HG03097 (cell line): ENCODE measurements at regions not wholly inside any gene's neighbourhood (a gene's known extent, or its start where the extent isn't known, plus 50 kb on each side); places are given as distances from the start of the nearest gene placed in this dataset.

Experiments used
- ATAC-seq: cut with Tn5 transposase; IDR thresholded peaks from one replicate; pipeline ENCODE4 v1.9.1; 2021; ENCODE audit not compliant: unreplicated experiment, low FRiP score

- ATAC-seq = no peak
Measured at GRCh38 chr4:130393231-130393630, 1297.3 kb downstream of the C4orf33 start.

GRCh38 chr4:130393642-130394041, 1297.7 kb downstream of the C4orf33 start:
- no peak for ATAC-seq

GRCh38 chr4:130395871-130396270, 1299.9 kb downstream of the C4orf33 start:
- no peak for ATAC-seq

GRCh38 chr4:130403221-130403620, 1307.3 kb downstream of the C4orf33 start:
- no peak for ATAC-seq

DNA sequence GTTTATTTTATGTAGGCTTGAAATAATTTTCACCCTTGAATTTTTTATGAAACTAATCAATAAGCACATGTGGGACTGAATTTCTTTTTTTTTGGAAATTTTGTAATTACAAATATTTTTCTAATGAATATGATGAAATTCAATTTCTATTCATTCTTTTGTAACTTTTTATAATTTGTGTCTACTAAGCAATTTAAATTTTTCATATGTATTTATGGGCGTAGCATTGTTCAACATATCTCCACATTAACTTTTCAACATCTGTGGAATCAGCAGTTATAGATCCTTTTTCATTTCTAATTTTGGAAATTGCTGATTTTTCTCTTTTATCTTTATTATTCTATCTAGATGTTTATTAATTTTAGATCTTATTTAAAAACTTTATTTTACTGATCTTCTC, 1320.3 kb downstream of the C4orf33 start:
- ATAC-seq = no peak

GRCh38 chr4:130419211-130419975, 1323.4 kb downstream of the C4orf33 start:
- ATAC-seq = no peak

DNA sequence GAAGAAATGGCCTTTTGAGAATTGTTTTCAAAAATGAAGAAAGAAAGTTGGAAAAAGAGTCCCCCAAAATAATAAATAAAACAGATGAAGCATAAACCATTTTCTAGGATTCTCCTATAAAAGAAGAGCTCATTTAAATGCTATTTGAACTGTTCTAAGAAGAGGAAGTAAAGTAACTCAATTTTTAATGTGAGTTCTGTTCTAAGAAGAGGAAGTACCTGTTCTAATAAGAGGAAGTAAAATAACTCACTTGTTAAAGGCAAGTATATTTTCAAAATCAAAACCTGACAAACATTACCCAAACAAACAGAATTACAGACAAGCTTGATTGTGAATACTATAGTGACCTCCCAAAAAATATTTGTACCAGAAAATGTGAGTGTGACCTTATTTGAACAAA, 1326.3 kb downstream of the C4orf33 start:
- no peak for ATAC-seq

GRCh38 chr4:130424211-130424610, 1328.3 kb downstream of the C4orf33 start:
- ATAC-seq = no peak

DNA sequence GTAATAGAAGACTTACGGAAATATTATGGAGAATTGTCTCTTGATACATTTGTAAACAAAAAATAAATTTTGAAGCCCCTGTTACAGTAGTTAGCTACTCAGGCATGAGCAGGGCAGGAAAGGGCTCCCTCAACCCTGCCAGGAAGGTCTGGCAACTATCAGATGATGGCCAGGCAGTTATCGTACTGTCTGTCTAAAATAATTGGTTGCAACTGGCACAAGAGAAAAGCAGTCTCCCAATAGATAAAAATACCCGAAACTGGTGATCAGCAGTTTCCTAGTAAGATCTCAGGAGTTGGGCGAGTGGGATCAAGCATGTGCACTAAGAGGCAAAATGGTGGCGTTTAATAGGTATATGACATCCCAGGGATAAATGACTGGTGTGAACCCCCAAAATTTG, 1336.3 kb downstream of the C4orf33 start:
- ATAC-seq = no peak

DNA sequence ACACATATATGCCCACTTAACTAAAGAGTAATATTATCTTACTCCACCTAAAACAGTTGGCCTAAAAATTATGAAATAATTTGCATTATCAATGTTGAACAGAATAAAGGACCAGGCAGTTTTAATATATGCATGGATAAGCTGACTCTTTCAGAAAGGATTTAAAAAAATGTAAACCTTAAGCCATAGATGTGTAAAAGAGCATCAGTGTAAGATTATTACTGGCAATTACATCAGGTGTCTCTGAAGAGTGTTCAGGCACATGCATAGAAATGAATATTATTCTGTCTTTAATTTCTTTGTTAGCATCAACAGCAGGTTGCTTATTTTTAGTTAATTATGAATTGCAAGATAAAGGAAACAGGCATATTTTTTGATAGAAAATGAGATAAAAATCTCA, 1353.8 kb downstream of the C4orf33 start:
- ATAC-seq = no peak

DNA sequence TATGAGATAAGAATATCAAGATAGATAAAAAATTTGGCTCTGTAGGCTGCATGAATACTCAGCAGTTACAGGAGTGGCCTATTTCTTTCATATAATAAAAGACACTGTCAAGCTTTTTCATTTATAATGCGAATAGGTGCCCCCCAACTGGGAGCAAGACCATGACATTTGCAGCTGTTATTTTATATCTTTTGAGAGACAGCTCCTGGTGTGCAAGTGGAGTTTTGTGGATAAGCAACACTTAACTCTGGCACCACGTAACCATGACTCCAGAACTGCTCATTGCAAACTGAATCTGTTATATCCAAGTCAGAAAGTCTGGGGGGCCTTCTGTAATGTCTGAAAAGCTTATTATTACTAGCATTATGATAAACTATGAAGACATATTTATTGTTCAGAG, 1372.4 kb downstream of the C4orf33 start:
- ATAC-seq = no peak

DNA sequence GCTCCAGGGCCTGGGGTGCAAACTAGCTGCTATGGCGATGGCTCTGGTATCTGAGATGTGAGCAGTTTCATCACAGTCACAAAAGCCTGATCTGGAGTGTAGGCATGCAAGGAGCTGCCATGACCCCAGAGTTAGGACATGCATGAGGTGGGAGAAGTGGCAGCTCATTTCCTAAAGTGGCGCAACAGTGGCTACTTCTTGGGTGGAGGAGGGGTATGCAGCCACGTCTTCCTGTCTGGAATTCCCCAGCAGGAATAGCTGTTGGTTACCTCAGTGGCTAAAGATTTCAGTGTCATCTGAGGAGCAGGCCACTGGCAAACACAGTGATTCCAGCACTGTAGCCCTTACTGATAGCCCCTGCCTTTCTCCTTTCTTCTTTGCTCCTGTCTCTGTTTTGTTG, 1382.5 kb downstream of the C4orf33 start:
- ATAC-seq = no peak

GRCh38 chr4:130479020-130479419, 1383.1 kb downstream of the C4orf33 start:
- ATAC-seq = no peak

DNA sequence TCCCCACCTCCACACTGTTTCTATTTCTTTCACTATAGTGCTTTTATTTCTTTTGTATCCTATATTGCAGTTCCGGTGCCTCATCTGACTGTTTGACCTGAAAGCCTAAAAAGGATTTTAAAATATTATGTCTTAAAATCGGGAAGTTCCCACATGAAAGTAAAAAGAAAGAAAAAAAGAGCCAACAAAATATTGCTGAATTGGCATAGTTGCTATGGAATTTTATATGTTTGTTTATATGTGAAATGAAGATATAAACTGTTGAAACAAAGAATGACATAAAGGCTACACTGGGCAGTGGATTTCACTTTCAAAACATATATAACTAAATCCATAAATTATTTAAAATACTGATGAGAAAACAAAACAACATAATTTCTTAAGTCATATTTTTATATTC, 1383.7 kb downstream of the C4orf33 start:
- ATAC-seq = no peak

GRCh38 chr4:130484826-130485225, 1388.9 kb downstream of the C4orf33 start:
- no peak for ATAC-seq

GRCh38 chr4:130485371-130485770, 1389.4 kb downstream of the C4orf33 start:
- no peak for ATAC-seq

- no peak for ATAC-seq
Measured at GRCh38 chr4:130486186-130486585, 1390.2 kb downstream of the C4orf33 start.

DNA sequence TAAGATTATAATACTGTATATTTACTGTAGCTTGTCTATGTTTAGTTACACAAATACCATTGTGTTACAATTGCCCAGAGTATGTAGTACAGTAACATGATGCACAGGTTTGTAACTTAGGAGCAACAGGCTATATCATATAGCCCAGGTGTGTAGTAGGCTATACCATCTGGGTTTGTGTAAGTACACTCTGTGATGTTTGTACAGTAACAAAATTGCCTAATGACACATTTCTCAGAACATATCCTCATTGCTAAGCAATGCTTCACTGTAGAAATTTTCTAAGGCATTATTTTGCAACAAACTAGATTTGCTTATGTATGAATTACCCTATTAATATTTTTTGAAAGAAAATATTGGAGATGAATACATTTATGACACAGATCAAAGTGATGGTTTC, 1390.9 kb downstream of the C4orf33 start:
- ATAC-seq = no peak

DNA sequence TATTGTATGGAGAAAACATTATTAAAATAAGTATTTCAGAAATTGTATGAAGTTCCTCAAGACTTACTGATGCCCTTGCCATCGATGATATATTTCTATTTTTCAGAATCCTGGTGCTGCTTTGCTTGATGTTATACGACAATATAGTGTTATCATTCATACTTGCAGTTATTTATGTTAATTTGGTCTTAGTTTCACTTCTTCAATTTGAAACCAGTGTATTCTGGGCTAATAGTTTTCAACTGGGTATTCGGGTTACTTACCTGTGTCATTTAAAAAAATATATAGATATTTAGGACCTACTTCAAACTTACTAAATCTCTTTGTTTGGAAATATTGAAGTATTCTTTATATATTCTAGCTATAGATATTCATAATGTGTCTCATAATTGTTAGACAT, 1414.7 kb downstream of the C4orf33 start:
- ATAC-seq = no peak

- ATAC-seq = no peak
Measured at GRCh38 chr4:130511776-130512175, 1415.8 kb downstream of the C4orf33 start.

- ATAC-seq = no peak
Measured at GRCh38 chr4:130524057-130524456, 1428.1 kb downstream of the C4orf33 start.

DNA sequence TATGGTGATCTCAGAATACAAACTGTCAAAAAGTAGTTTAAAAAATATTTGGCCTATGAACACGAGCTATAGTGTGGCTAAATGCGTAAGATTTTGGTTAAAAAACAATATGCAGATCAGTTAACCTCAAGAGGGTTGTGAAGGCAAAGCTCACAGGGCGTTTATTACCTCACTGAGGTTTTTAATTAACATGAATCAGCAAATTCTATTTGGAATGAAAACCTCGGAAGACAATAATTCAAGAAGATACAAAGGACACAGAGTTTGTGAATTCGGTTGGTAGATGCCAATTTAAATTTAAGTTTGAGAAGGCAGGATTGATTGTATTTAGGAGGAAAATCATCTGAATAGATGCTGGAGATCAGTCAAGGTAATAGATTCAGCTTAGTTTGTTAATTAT, 1434.6 kb downstream of the C4orf33 start:
- no peak for ATAC-seq

GRCh38 chr4:130534651-130535050, 1438.7 kb downstream of the C4orf33 start:
- no peak for ATAC-seq
